ENCODE measurements at regions not wholly inside any gene's neighbourhood (a gene's known extent, or its start where the extent isn't known, plus 50 kb on each side); places are given as distances from the start of the nearest gene placed in this dataset.

DNA sequence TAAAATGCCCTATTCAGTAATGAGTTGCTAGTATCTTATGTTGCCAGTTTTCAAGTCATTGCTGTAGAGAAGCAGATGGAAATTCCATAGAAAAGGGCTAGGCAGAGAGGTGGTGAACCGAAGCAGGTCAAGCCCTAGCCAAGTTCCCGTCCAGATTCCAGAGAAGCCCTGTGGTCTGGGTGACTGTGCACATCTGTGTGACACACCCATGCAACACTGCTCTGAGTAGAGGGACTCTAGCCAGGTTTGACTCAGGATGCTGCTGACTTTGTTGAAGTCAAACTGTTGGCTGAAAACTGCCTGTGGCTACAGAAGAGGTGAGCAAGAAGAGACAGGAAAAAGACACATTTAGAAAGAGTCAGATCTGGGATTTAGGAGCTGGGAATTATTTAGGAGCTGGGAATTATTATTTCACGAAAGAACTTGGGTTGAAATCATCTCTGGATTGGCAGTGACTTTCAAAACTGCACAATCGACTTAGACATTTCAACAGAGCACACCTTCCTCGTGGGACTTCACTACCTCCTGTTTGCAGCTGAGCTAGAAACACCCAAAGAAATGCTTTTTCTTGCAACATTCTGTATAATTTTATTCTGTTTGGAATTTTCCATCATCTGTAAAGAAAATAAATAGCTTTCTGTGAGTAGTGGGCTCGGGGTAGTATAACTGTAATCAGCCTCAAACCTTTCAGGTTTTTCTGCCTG, 149.1 kb upstream of the PRKCQ start (continued):
- TF ChIP-seq, protein P1, sequence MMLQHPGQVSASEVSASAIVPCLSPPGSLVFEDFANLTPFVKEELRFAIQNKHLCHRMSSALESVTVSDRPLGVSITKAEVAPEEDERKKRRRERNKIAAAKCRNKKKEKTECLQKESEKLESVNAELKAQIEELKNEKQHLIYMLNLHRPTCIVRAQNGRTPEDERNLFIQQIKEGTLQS (CRISPR knock-in tag; conservative IDR thresholded peaks at IDR 0.05): no peak
- no peak for TF ChIP-seq GTF2I (CRISPR knock-in tag; conservative IDR thresholded peaks at IDR 0.05)
- TF ChIP-seq, protein P2, sequence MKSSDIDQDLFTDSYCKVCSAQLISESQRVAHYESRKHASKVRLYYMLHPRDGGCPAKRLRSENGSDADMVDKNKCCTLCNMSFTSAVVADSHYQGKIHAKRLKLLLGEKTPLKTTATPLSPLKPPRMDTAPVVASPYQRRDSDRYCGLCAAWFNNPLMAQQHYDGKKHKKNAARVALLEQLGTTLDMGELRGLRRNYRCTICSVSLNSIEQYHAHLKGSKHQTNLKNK (CRISPR knock-in tag; IDR thresholded peaks at IDR 0.05): no peak
- no peak for TF ChIP-seq NR2C2 (CRISPR knock-in tag; IDR thresholded peaks at IDR 0.05)

DNA sequence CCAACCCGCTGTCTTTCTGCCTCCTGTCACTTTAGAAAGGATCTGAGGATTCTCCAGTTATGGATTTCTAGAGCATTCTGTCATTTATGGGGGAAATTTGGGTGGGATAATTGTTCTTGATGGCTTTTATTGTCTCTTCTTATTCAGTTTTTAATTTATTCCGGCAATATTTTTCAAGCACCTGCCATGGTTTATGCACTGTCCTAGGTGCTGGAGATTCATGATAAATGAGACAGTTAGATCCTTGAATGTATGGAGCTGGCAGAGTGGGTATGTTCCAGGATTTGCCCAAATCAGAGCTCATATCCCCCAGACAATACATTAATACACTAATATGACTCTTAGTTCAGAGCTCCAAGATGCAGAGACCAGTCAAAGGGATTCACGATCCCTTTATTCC, 146.8 kb upstream of the PRKCQ start:
- Mint-ChIP-seq H3K4me1 (peaks cover 20% of the 10 kb centered on the region), H3K4me3 (no peak overlapping the region), H3K27ac (no peak overlapping the region), H3K9me3 (peaks cover 13% of the 10 kb centered on the region; the same call in 1 of the 2 replicates), H3K27me3 (ENCODE audit: low read depth) (peaks cover 9% of the 10 kb centered on the region; the same call in 1 of the 2 replicates), H3K36me3 (no peaks in the 10 kb centered on the region; the same call in 1 of the 2 replicates)
- TF ChIP-seq, protein P3, sequence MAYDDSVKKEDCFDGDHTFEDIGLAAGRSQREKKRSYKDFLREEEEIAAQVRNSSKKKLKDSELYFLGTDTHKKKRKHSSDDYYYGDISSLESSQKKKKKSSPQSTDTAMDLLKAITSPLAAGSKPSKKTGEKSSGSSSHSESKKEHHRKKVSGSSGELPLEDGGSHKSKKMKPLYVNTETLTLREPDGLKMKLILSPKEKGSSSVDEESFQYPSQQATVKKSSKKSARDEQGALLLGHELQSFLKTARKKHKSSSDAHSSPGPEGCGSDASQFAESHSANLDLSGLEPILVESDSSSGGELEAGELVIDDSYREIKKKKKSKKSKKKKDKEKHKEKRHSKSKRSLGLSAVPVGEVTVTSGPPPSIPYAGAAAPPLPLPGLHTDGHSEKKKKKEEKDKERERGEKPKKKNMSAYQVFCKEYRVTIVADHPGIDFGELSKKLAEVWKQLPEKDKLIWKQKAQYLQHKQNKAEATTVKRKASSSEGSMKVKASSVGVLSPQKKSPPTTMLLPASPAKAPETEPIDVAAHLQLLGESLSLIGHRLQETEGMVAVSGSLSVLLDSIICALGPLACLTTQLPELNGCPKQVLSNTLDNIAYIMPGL (CRISPR knock-in tag; IDR thresholded peaks at IDR 0.05): no peak
- no peak for TF ChIP-seq ZNF317 (CRISPR knock-in tag; IDR thresholded peaks at IDR 0.05; ENCODE audit: borderline replicate concordance, low read depth)
- TF ChIP-seq GABPB1 (CRISPR knock-in tag; IDR thresholded peaks at IDR 0.05): no peak
- TF ChIP-seq CREM (CRISPR knock-in tag; IDR thresholded peaks at IDR 0.05): no peak
- no peak for DNase-seq (ENCODE audit: low spot score)
- no peak for ATAC-seq
- CTCF ChIA-PET: no interaction called here
- POLR2A ChIA-PET: no interaction called here

DNA sequence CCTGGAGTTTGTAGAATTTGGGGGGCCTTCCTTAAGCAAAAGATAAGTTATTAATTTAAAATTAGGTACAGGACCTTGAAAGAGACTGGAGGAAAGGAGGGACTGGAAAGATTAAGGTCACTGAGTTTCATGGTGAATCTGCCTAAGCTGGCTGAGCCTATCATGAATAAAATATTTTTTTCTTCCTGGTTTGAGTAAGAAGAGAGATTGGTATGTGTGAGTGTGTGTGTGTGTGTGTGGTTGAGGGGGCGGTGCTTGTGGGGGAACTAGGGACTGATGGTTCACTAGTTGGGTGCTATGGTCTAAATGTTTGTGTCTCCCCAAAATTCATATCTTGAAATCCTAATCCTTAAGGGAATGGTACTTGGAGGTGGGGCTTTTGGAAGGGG, 142.5 kb upstream of the PRKCQ start:
- Mint-ChIP-seq H3K27ac (peak overlapping the region; percentile 86), H3K27me3 (ENCODE audit: low read depth) (peaks cover 4% of the 10 kb centered on the region; the same call in 1 of the 2 replicates)

More for the DNA sequence above, 142.5 kb upstream of the PRKCQ start:
- ATAC-seq (peak; percentile 17; the same call in 1 of the 2 replicates), DNase-seq (ENCODE audit: low spot score) (no peak)
- Mint-ChIP-seq H3K9me3 (peaks cover 30% of the 10 kb centered on the region), H3K4me1 (peaks cover 51% of the 10 kb centered on the region), H3K36me3 (peaks cover 12% of the 10 kb centered on the region), H3K4me3 (no peak overlapping the region)
- ChIA-PET POLR2A (no interaction called here), CTCF (no interaction called here)
- TF ChIP-seq, protein P4, sequence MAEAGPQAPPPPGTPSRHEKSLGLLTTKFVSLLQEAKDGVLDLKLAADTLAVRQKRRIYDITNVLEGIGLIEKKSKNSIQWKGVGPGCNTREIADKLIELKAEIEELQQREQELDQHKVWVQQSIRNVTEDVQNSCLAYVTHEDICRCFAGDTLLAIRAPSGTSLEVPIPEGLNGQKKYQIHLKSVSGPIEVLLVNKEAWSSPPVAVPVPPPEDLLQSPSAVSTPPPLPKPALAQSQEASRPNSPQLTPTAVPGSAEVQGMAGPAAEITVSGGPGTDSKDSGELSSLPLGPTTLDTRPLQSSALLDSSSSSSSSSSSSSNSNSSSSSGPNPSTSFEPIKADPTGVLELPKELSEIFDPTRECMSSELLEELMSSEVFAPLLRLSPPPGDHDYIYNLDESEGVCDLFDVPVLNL (CRISPR knock-in tag; IDR thresholded peaks at IDR 0.05; ENCODE audit: borderline replicate concordance, low read depth): no peak
- TF ChIP-seq, protein P5, sequence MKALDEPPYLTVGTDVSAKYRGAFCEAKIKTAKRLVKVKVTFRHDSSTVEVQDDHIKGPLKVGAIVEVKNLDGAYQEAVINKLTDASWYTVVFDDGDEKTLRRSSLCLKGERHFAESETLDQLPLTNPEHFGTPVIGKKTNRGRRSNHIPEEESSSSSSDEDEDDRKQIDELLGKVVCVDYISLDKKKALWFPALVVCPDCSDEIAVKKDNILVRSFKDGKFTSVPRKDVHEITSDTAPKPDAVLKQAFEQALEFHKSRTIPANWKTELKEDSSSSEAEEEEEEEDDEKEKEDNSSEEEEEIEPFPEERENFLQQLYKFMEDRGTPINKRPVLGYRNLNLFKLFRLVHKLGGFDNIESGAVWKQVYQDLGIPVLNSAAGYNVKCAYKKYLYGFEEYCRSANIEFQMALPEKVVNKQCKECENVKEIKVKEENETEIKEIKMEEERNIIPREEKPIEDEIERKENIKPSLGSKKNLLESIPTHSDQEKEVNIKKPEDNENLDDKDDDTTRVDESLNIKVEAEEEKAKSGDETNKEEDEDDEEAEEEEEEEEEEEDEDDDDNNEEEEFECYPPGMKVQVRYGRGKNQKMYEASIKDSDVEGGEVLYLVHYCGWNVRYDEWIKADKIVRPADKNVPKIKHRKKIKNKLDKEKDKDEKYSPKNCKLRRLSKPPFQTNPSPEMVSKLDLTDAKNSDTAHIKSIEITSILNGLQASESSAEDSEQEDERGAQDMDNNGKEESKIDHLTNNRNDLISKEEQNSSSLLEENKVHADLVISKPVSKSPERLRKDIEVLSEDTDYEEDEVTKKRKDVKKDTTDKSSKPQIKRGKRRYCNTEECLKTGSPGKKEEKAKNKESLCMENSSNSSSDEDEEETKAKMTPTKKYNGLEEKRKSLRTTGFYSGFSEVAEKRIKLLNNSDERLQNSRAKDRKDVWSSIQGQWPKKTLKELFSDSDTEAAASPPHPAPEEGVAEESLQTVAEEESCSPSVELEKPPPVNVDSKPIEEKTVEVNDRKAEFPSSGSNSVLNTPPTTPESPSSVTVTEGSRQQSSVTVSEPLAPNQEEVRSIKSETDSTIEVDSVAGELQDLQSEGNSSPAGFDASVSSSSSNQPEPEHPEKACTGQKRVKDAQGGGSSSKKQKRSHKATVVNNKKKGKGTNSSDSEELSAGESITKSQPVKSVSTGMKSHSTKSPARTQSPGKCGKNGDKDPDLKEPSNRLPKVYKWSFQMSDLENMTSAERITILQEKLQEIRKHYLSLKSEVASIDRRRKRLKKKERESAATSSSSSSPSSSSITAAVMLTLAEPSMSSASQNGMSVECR (CRISPR knock-in tag; IDR thresholded peaks at IDR 0.05; ENCODE audit: borderline replicate concordance): no peak
- no peak for TF ChIP-seq FOXJ3 (CRISPR knock-in tag; IDR thresholded peaks at IDR 0.05; ENCODE audit: borderline replicate concordance)
- TF ChIP-seq, protein P6, sequence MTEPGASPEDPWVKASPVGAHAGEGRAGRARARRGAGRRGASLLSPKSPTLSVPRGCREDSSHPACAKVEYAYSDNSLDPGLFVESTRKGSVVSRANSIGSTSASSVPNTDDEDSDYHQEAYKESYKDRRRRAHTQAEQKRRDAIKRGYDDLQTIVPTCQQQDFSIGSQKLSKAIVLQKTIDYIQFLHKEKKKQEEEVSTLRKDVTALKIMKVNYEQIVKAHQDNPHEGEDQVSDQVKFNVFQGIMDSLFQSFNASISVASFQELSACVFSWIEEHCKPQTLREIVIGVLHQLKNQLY (CRISPR knock-in tag; IDR thresholded peaks at IDR 0.05): no peak
- no peak for TF ChIP-seq FOXP1 (CRISPR knock-in tag; IDR thresholded peaks at IDR 0.05; ENCODE audit: borderline replicate concordance)
- no peak for TF ChIP-seq NFATC4 (CRISPR knock-in tag; IDR thresholded peaks at IDR 0.05)
- TF ChIP-seq, protein P7, sequence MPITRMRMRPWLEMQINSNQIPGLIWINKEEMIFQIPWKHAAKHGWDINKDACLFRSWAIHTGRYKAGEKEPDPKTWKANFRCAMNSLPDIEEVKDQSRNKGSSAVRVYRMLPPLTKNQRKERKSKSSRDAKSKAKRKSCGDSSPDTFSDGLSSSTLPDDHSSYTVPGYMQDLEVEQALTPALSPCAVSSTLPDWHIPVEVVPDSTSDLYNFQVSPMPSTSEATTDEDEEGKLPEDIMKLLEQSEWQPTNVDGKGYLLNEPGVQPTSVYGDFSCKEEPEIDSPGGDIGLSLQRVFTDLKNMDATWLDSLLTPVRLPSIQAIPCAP (CRISPR knock-in tag; IDR thresholded peaks at IDR 0.05): no peak
- no peak for TF ChIP-seq NFYB (CRISPR knock-in tag; conservative IDR thresholded peaks at IDR 0.05; ENCODE audit: low read depth)
